HG03159 (cell line): ENCODE measurements at regions not wholly inside any gene's neighbourhood (a gene's known extent, or its start where the extent isn't known, plus 50 kb on each side); places are given as distances from the start of the nearest gene placed in this dataset.
"Not testable (repeated sequence)": the region's sequence is repeated elsewhere in the genome, so short reads cannot be mapped to it uniquely, and the experiment has no call there.

Experiments
- ATAC-seq: cut with Tn5 transposase; IDR thresholded peaks from one replicate; pipeline ENCODE4 v1.9.1; 2021; ENCODE audit warnings: mild to moderate bottlenecking, moderate library complexity; ENCODE audit not compliant: unreplicated experiment

DNA sequence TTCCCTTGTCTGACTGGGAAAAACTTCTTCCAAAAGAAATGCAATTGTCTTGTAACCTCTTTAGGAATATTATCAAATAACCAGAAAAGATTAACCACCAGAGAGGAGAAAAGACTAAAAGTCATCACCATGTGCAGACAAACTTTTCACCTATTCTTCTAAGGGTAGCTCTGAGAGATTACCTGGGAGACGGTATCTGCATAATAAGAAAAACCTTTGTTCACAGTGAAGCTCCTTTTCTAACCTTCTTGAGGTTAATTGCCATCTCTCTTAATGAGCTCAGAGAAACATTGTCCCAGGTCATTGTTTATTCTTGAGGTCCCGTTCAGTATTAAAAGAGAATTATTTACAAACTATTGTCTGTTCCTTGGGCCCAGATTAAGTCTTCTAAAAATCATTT lies 1091.2 kb upstream of the LRRTM1 start:
- no peak for ATAC-seq

DNA sequence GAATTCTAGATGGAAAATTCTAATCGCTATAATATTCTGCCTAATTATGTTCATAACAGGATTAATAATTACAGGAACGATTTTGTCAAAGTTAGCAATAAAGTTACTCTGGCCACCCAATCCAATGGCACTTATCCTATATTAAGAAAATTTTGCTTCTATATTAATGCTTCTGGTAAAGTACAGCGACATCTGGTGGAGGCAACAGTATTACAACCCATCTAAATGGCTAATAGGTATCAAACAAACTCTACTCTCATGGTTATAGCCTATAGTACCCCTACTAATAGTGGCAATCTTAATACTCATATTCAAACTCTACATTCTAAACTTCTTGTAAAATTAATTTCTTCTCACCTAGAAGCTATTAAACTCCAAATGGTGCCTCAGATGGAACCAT lies 1084.7 kb upstream of the LRRTM1 start:
- ATAC-seq, result no peak

DNA sequence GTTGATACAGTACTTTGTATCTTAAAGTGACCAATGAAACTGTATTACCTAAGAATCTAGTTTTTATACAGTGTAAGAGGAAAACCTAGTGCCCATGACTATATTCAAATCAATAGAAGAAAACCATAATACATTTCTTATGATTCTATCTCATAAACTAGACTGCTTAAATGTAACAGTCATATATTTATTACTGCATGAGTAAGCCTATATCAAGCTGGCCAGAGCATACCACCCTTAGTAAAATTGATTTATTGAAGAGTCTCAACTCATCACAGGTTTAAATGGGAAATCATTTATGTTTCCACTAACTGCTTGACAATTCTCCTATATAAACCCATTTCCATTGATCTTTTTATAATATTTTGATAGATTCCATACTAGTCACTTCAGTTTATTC lies 1059.2 kb upstream of the LRRTM1 start:
- no peak for ATAC-seq

DNA sequence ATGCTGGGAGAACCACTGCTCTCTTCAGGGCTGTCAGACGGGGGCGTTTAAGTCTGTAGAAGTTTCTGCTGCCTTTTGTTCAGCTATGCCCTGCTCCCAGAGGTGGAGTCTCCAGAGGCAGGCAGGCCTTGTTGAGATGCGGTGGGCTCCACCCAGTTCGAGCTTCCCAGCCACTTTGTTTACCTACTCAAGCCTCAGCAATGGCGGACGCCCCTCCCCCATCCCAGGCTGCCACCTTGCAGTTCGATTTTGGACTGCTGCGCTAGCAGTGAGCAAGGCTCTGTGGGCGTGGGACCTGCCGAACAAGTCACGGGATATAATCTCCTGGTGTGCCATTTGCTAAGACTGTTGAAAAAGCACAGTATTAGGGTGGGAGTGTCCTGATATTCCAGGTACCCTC lies 1057.9 kb upstream of the LRRTM1 start:
- ATAC-seq, result not testable (repeated sequence)

DNA sequence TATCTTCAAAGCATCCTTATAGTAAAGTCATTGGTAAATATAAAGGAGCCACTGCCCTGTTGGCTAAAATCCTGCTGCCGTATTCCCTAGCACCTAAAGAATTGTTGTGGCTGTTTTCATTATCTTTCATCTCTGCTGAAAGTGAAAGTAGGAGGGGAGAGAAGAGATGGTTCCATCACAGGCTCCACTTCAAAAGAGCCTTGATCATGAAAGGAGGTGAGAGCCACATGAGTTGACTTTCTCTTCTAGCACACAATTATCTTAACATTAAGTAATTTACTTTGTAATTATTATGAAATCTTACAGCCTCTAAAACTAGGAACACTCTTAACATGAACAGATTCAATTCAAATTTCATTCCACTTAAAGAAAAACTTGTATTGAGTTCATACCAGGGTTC lies 1050.9 kb upstream of the LRRTM1 start:
- ATAC-seq, result no peak

DNA sequence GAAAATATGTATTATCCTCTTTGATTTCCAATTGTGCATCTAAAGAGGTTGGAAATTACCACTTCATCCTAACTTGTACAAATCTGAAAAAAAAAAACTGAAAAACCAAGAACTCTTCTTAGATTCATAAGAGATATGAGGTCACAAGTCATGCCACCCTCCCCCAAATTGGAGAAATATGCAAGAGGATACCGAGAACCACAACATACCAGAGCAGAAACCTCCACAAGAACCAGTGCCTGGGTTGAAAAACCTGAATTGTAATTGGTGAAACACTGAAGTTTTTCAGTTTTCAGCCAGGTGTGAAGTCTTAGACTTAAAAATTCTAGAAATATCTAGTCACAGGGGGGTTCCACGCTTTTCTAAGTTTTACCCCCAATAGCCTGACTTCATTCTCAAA lies 1029.5 kb upstream of the LRRTM1 start:
- no peak for ATAC-seq

DNA sequence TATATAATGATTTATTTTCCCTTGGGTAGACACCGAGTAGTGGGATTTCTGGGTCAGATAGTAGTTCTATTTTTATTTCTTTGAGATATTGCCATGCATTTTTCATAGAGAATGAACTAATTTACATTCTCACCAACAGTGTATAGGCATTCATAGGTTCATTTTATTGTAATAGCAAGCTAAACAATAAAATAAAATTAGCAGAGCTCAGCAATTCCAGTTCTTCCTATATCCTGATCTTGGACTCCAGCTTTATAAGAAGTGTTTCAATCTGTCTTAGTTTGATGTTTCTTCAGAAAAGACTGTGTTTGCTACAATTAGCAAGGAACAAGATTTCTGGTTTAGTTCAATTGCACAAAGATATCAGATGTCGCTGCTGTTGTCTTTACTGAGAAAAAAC lies 1024.4 kb upstream of the LRRTM1 start:
- ATAC-seq, result no peak

DNA sequence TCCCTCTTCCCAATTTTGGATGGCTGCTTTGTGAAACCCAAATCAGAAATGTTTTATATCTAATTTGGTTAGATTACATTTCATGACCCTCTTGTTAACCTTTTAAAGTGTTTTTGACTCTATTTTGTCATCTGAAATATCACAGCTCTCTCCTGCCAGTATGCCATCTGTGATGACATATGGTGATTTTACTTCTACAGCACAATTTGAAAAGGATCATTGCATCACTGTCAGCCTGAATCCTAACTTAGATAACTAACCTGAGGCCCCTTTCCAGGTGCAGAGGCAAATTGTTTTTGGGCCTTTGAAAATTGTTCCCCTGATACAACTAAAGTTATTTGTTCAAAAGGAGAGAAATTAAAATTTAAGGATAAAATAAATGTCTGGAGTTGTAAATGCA lies 1023.4 kb upstream of the LRRTM1 start:
- no peak for ATAC-seq

DNA sequence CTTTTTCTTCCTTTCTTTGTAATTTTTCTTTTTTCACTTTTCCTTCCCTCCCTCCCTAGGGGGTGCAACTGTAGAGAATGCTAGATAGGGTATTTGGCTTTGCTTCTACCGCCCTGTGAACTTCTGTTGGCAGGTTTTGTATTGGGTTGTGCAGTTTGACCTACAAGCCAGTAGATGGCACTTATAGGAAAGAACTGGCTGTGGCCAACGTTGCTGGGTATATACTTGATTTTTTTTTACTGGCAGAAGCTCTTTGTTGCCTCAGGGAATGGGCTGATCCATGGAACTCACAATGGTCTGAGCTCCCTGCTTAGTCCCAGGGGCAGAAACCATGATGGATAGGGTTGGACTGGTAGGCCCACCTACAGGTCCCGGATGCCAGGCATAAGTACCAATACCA lies 1019.5 kb upstream of the LRRTM1 start:
- no peak for ATAC-seq

DNA sequence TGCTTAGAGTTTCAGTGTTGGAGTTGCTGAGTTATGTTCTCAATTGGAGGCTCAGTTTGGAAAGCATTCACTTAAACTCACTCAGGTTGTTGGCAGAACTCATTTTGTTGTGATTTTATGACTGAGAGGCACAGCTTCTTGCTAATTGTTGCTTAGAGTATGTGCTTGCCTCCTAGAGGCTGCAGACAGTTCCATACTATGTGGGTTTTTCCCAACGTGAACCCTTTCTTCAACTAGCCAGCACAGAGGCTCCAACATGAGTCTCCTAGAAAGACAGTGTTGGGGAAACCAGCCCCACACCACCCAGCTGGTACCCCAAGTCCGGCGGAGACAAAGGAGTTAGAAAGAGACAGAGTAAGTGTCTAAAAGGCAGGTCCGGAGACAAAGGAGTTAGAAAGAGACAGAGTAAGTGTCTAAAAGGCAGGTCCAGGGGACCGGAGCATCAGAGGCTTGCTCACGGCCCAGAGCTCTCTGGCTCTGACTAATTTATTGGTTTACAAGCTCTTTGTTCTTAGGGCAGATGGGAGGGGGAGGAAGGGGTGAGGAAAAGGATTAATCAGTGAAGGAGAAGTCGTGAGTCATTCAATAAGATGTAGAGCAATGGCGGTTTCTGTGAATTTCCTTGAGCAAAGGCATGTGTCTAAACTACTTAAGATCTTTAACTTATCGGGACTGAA lies 999.7 kb upstream of the LRRTM1 start:
- ATAC-seq, result no peak

DNA sequence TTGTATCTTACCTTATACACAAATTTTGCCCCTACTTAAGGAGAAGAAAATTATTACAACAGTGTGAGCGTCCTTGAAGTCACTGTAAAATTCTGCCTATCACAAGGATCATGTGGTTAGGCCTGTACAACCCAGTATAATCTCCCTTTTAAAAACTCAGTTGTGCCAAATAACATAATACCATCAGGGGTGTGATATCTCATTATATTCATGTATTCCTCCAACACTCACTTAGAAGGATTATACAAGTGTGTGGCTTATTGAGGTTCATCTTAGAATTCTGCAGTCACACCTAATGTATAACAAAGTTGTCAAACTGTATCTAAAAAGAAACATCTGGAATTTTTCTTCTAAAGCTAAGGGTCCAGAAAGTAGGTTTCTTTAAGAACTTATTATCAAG lies 998.8 kb upstream of the LRRTM1 start:
- ATAC-seq, result no peak

DNA sequence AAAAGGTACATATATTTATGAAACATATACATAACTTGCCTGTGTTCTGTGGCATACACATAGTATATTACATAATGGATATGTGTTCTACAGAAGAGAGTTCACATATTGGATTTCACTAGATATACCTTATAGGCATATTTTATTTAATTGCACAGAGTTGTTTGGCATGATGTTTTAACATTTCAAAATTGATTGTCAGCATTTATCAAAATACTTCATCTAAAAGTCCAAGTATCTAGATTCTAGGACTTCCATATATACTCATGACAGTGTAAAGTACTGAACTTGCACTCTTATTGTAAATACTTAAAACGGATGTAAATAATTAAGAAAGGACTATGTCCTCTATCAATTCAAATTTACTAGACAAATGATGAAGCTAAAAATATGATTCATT lies 995.3 kb upstream of the LRRTM1 start:
- no peak for ATAC-seq

DNA sequence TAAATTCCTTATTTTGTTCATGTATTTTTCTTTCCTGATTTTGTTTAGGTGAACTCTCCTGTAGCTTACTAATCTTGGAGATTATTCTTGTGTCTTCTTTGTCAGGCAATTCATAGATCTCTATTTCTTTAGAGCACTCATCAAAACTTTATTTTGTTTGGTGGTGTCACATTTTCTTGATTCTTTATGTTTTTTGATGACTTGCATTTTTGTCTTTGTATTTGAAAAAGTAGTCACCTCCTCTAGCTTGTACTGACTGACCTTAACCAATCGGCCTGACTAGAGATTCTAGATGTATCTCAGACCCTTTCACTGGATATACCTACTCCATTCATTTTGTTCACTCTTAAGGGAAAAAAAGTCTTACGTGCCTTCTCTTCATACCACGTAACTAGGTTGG lies 986.3 kb upstream of the LRRTM1 start:
- no peak for ATAC-seq

DNA sequence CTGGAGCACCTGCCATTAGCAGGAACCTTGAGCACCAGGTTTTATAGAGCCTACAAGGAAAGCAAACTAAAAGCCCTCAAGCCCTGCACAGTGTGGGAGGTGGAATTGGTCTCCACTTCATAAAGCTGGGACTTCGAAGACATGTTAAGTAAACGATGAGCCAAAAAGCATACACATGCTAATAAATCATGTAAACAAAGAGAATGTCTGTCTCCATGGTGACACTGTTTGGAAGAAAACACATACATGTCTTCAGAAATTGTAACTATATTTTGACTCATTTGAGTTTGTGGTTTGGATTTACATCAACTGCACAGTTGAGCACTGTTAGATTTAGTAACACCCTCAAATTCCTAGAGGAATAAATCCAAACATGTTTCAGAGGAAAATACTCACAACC lies 978.5 kb upstream of the LRRTM1 start:
- no peak for ATAC-seq

DNA sequence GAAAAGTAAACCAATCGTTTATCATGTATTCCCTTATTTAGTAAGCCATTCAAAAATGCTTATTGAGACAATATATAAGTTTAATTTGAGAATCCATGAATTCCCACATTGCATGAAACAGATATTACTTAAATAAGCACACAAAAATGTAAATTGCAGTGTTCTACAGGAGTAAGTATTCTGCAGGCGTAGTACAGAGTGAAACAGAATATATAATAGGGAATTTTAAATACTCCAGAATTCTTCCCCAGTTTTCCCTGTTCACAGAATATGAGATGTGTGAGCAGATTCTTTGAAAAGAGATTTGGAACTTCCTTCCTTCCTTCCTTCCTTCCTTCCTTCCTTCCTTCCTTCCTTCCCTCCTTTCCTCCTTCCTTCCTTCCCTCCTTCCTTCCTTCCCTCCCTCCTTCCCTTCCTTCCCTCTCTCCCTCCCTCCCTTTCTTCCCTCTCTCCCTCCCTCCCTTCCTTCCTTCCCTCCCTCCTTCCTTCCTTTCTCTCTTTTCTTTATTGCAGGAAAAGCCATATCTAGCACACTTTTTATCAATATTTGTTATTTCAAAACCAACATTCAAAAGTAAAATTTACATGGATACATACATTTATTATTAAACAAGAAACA lies 977.7 kb upstream of the LRRTM1 start:
- no peak for ATAC-seq

DNA sequence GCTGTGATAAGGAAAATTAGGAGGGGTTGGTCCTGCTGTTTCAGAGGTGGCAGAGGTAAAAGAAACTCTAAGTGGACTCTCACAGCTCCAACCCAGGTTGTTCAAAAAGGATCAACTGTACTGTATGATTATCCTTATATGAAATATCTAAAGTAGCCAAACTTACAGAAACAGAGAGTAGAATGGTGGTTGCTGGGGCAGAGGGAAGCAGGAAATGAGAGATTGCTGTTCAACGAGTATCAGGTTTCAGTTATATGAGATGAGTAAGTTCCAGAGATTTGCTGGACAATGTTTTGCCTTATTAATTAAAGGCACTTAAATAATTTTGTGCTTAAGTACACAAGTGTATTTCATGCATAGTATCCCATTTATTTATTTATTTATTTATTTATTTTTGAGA lies 972.0 kb upstream of the LRRTM1 start:
- no peak for ATAC-seq

DNA sequence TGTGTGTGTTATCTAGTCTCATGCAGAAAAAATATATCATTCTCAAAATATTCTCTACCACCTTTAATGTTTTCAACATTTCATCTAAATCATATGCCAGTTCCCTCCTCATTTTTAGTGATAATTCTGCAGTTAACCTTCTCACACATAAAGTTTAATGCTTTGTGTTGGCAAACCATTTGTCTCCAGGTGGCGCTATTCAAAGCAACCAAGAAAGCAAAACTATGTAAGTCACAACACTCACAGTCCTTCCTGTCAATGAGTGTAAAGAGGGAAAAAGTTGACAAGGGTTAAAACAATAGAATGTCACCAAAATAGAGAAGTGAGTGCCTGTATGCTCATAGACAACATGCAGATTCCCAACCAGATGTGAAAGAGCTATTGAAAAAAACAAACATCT lies 961.6 kb upstream of the LRRTM1 start:
- ATAC-seq, result no peak

DNA sequence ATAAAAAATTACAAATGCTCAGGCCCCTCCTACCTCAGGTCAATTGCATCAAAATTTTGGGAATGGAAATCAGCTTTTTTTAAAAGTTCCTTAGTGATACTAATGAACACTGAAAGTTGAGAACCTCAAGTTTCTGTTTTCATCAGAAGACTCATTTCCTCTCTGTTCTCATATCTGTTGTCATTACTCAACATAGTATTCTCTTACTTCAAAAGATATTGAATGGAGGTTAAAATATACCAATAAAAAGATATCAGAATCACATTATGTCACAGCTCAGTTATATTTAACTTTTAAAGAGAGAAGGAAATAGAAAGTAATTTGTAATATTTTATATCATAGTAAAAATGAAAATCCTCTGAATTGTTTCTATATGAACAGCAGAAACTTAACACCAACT lies 959.4 kb upstream of the LRRTM1 start:
- no peak for ATAC-seq

DNA sequence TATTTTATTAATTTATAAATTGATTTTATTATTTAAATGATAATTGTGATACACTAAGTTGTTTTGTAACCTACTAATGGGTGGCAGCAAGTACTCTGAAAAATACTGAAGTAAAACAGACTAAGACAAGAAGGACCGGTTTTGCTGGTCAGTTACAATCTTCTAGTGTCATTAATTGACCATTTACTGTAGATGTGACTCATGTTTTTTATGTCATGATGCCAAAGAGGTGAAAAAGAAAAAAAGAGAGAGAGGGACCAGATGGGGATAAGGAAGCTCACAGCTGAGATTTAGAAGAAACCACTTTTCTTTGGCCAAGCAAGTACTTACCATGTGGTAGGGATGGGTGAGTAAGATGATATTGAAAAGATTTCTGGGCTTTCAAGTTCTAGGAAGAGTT lies 955.8 kb upstream of the LRRTM1 start:
- no peak for ATAC-seq

DNA sequence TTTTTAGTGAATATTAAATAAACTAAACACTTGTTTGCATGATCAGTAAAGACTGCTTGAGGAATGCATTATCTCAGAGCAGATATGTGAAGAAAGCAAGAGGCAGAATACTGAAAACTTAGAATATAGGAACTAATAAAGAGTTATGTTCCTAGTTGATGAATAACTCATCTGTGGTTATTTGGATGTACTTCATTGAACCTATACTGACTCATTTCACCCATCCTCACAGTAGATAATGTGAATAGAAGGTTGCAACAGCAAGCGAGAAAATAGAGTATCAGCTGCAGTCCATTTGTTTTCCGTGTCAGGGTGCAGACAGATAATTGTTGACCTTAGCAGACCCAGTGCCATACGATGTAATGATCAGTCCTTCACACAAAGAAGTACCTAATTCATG lies 945.7 kb upstream of the LRRTM1 start:
- ATAC-seq, result no peak

DNA sequence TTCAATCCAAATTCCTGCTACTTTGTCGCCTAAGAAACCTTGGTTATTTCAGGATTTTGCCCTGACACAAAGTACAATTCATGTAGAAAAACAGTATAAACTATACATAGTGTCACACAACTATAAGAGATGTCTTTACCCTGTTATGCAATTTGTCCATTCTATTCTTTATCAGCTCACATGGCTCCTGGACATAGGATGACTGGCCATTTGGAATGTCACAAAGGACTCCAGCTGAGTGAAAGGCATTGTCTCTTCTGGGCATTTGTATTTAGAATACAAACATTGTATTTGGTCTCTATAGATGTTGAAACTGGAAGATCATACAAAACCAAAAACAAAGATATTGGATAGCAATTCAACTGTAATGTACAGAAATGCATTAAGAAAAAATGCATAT lies 944.6 kb upstream of the LRRTM1 start:
- ATAC-seq, result no peak

DNA sequence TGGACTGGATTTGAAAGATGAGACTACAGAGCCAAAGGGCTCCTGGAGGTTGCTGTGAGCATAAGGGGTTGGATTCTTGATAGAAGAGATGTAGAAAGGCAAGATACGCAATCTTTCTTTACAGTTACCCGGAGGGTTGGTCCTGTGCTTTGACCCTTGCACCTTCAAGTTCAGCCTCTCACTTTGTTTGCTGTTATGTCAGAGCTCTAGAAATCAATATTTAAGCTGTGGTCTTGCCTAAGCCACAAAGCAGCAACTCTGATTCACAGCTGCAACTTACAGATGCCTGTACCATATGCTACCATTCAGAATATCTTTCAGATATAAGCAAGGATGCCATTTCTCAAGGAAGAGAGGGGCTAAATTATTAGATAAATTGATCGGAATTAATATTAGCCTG lies 943.1 kb upstream of the LRRTM1 start:
- ATAC-seq, result no peak

DNA sequence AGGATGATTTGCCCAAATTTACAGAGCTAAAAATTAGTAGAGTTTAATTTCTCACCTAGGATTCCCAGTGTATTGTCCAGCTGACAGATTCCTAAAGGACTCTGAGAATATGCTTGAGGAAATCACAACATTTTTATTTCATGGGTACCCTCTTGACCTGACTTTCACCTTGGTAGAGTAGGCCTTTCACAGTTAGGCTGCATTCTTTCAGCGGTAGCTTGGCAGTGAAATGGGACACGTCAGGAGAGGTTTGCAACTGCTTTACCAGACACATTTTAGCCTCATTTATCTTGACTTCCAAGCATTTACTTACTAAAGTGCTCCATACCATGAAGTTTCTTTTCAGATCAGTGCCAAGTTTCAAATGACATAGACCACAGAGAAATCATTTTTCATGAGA lies 937.9 kb upstream of the LRRTM1 start:
- ATAC-seq, result no peak
